Progenitor cell of endocrine pancreas (in vitro differentiated cells): ENCODE measurements at regions not wholly inside any gene's neighbourhood (a gene's known extent, or its start where the extent isn't known, plus 50 kb on each side); places are given as distances from the start of the nearest gene placed in this dataset.

Experiments
- DNase-seq: peaks from one replicate; pipeline ENCODE4 v3.0.0; 2021; ENCODE audit warnings: low spot score; ENCODE audit not compliant: unreplicated experiment
- H3K27ac Mint-ChIP-seq: 2 replicates; pipeline ENCODE4 v1.8.0; 2021; ENCODE audit warnings: mild to moderate bottlenecking, moderate library complexity, mixed read lengths
- H3K27me3 Mint-ChIP-seq: 2 replicates; pipeline ENCODE4 v1.8.0; 2021; ENCODE audit warnings: mixed read lengths
- H3K36me3 Mint-ChIP-seq: 2 replicates; pipeline ENCODE4 v1.8.0; 2022; ENCODE audit warnings: mixed read lengths; ENCODE audit not compliant: insufficient read depth
- H3K4me1 Mint-ChIP-seq: 2 replicates; pipeline ENCODE4 v1.8.0; 2021; ENCODE audit warnings: low read depth, mixed read lengths
- H3K4me3 Mint-ChIP-seq: 2 replicates; pipeline ENCODE4 v1.8.0; 2021; ENCODE audit warnings: low read depth, mild to moderate bottlenecking, moderate library complexity, mixed read lengths
- H3K9me3 Mint-ChIP-seq: 2 replicates; pipeline ENCODE4 v1.8.0; 2021; ENCODE audit warnings: low read depth, mixed read lengths
- TF ChIP-seq, protein P1 (sequence below): fragments of 200-600 bp; sonication (generic); IDR thresholded peaks from one replicate; pipeline ENCODE4 v1.5.0; 2021; ENCODE audit warnings: antibody characterized with exemption, mild to moderate bottlenecking; ENCODE audit not compliant: unreplicated experiment

DNA sequence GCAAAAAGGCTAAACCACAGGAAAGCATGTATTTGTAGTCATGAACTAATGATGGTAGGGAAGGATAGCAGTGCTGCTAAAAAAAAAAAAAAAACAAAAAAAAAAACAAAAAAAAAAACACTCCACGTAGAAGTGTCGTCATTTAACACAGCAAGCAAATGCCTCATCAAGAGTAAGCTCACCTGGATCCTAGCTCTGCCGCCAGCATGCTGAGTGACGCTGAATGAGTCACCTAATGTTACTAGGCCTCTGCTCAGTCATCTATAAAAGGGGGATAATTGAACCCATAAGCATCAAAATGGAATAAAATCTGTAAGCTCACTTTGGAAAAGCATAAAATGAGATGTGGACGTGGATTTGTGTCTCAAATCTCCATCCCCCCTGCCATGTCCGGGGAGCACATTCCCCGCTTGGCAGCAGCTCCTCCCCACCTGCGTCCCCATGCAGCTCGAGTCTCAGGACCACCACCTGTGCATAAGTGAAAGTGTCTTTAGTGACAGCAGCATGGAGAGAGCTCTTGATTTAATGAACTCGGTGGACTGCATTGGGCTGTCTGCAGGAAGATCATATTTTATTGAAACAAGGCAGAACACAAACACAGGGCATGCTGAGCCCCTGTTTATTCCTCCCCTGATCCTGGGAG, 427.5 kb downstream of the LRATD1 start:
- H3K27ac Mint-ChIP-seq = no peak overlapping the region
- no peaks in the 10 kb centered on the region for H3K36me3 Mint-ChIP-seq
- H3K9me3 Mint-ChIP-seq = peaks cover 2% of the 10 kb centered on the region

DNA sequence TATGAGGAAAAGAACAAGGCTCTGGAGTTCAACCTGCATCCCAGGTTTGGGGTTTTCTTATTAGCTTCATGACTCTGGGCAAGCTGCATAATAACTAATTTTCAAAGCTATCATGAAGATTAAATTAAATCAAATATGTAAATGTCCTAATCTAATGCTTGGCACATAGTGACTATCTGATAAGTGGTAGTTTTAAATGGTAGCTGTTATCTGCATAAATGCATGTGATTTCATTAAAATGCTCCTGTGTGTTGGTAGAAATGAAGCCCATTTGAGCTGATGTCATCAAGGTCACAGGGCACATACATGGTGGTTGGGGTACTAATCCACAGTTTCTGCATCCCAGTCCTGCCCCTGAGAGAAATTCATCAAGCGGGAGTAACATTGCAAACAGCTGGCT, 428.8 kb downstream of the LRATD1 start:
- TF ChIP-seq, protein P1, sequence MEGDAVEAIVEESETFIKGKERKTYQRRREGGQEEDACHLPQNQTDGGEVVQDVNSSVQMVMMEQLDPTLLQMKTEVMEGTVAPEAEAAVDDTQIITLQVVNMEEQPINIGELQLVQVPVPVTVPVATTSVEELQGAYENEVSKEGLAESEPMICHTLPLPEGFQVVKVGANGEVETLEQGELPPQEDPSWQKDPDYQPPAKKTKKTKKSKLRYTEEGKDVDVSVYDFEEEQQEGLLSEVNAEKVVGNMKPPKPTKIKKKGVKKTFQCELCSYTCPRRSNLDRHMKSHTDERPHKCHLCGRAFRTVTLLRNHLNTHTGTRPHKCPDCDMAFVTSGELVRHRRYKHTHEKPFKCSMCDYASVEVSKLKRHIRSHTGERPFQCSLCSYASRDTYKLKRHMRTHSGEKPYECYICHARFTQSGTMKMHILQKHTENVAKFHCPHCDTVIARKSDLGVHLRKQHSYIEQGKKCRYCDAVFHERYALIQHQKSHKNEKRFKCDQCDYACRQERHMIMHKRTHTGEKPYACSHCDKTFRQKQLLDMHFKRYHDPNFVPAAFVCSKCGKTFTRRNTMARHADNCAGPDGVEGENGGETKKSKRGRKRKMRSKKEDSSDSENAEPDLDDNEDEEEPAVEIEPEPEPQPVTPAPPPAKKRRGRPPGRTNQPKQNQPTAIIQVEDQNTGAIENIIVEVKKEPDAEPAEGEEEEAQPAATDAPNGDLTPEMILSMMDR = no peak
- no peak overlapping the region for H3K27ac Mint-ChIP-seq
- no peak for DNase-seq
- H3K4me1 Mint-ChIP-seq = peaks cover 6% of the 10 kb centered on the region
- H3K36me3 Mint-ChIP-seq = peaks cover 2% of the 10 kb centered on the region
- H3K9me3 Mint-ChIP-seq = peaks cover 5% of the 10 kb centered on the region
- no peak overlapping the region for H3K4me3 Mint-ChIP-seq
- no peaks in the 10 kb centered on the region for H3K27me3 Mint-ChIP-seq

More for the DNA sequence above, 427.5 kb downstream of the LRATD1 start:
- DNase-seq = no peak
- TF ChIP-seq, protein P1 = no peak
- Mint-ChIP-seq H3K4me3 (no peak overlapping the region), H3K27me3 (peaks cover under 1% of the 10 kb centered on the region), H3K4me1 (peaks cover 6% of the 10 kb centered on the region)

DNA sequence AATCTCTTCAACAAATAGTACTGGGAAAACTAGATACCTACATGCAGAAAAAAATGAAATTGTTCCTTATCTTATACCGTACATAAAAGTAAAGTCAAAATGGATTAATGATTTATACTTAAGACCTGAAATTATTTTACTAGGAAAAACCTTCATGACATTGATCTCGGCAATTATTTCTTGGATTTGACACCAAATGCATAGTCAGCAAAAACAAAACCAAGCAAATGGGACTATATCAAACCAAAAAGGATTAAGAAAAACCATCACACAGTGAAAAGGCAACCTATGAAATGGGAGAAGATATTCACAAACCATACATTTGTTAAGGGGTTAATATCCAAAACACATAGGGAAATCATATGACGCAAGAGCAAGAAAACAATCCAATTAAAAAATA, 433.6 kb downstream of the LRATD1 start:
- no peaks in the 10 kb centered on the region for H3K27me3 Mint-ChIP-seq
- H3K9me3 Mint-ChIP-seq = peaks cover 11% of the 10 kb centered on the region
- TF ChIP-seq, protein P1 = no peak
- no peak for DNase-seq
- peaks cover 3% of the 10 kb centered on the region for H3K36me3 Mint-ChIP-seq
- H3K4me1 Mint-ChIP-seq = peaks cover 2% of the 10 kb centered on the region
- H3K27ac Mint-ChIP-seq = no peak overlapping the region
- no peak overlapping the region for H3K4me3 Mint-ChIP-seq

DNA sequence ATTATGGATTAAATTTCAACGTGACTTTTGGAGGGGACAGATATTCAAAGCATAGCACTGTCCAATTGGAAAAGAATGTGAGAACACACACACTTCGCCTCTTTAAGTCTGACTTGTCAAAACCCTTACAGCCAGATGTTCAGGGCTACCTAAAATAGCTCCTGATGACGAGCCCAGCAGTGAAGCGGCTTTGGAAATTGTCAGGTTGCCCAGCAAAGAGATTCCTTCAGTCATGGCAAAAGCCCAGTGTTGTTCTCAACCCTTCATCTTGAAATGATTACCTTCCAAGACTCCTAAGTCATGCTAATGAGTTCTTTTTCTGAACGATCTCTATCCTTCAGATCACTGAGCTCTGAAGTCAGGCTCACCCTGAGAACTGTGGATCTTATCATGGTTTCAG, 436.6 kb downstream of the LRATD1 start:
- H3K9me3 Mint-ChIP-seq = peaks cover 11% of the 10 kb centered on the region
- H3K27ac Mint-ChIP-seq = no peak overlapping the region
- peaks cover 3% of the 10 kb centered on the region for H3K36me3 Mint-ChIP-seq
- no peaks in the 10 kb centered on the region for H3K4me1 Mint-ChIP-seq
- H3K4me3 Mint-ChIP-seq = no peak overlapping the region
- TF ChIP-seq, protein P1 = no peak
- H3K27me3 Mint-ChIP-seq = no peaks in the 10 kb centered on the region
- DNase-seq = no peak

DNA sequence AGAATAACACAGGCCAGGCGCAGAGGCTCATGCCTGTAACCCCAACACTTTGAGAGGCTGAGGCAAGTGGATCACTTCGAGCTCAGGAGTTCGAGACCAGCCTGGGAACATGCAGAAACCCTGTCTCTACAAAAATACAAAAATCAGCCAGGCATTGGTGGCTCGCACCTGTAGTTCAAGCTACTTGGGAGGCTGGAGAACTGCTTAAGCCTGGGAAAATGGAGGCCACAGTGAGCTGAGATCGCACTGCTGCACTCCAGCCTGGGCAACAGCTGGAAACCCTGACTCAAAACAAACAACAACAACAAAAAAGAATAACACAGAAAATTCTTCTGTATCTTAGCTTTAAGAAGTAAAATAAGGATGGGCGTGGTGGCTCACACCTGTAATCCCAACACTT, 440.3 kb downstream of the LRATD1 start:
- H3K9me3 Mint-ChIP-seq = no peaks in the 10 kb centered on the region
- peaks cover 2% of the 10 kb centered on the region for H3K4me1 Mint-ChIP-seq
- H3K27me3 Mint-ChIP-seq = no peaks in the 10 kb centered on the region
- no peak overlapping the region for H3K4me3 Mint-ChIP-seq
- H3K36me3 Mint-ChIP-seq = no peaks in the 10 kb centered on the region
- TF ChIP-seq, protein P1 = no peak
- no peak overlapping the region for H3K27ac Mint-ChIP-seq
- DNase-seq = no peak
